ENCODE measurements at regions not wholly inside any gene's neighbourhood (a gene's known extent, or its start where the extent isn't known, plus 50 kb on each side); places are given as distances from the start of the nearest gene placed in this dataset.

GRCh38 chr1:55329808-55330432 lies 114.8 kb upstream of the USP24 start:
- TF ChIP-seq, protein P1, sequence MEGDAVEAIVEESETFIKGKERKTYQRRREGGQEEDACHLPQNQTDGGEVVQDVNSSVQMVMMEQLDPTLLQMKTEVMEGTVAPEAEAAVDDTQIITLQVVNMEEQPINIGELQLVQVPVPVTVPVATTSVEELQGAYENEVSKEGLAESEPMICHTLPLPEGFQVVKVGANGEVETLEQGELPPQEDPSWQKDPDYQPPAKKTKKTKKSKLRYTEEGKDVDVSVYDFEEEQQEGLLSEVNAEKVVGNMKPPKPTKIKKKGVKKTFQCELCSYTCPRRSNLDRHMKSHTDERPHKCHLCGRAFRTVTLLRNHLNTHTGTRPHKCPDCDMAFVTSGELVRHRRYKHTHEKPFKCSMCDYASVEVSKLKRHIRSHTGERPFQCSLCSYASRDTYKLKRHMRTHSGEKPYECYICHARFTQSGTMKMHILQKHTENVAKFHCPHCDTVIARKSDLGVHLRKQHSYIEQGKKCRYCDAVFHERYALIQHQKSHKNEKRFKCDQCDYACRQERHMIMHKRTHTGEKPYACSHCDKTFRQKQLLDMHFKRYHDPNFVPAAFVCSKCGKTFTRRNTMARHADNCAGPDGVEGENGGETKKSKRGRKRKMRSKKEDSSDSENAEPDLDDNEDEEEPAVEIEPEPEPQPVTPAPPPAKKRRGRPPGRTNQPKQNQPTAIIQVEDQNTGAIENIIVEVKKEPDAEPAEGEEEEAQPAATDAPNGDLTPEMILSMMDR (IDR thresholded peaks at IDR 0.05) = no peak
- no peak for TF ChIP-seq POLR2A (IDR thresholded peaks at IDR 0.05)
- TF ChIP-seq EP300 (IDR thresholded peaks at IDR 0.05) = no peak

Measured in tibial nerve (tissue), 4 donors.